B cell (primary cell): ENCODE measurements at regions not wholly inside any gene's neighbourhood (a gene's known extent, or its start where the extent isn't known, plus 50 kb on each side); places are given as distances from the start of the nearest gene placed in this dataset.

Experiments
- ATAC-seq: fragments of 200-7000 bp; cut with Tn5 transposase; one replicate; pipeline ENCODE4 v1.10.0; 2021; ENCODE audit warnings: low read depth, mild to moderate bottlenecking, moderate number of reproducible peaks, moderate library complexity
- CTCF ChIA-PET: fragments of 350-600 bp; sonication (Branson Sonifier 250); formaldehyde crosslinking; loops from one replicate; lab custom pipeline; 2021; ENCODE audit warnings: antibody characterized with exemption, inconsistent platforms; lab: Charles Lee
- POLR2A ChIA-PET: fragments of 350-600 bp; sonication (Branson Sonifier 250); formaldehyde crosslinking; loops from one replicate; lab custom pipeline; 2021; ENCODE audit warnings: antibody characterized with exemption; lab: Charles Lee
- DNase-seq: peaks from one replicate; pipeline ENCODE4 v3.0.0; 2013
- H2AFZ ChIP-seq: 2 replicates; pipeline ENCODE4 v1.6.1; 2012; ENCODE audit warnings: mild to moderate bottlenecking, low read depth, low read length; ENCODE audit not compliant: insufficient read depth, poor library complexity, severe bottlenecking
- H3K27ac ChIP-seq, 2 donors: 1 replicate in 1 of 2; 2 replicates in 1 of 2; pipeline ENCODE4 v1.5.1; 2012 to 2013; ENCODE audit warnings: low read length in 2 of 2, mild to moderate bottlenecking in 2 of 2, moderate library complexity in 1 of 2
- H3K27me3 ChIP-seq, 4 experiments: fragments of 200-600 bp in 1 of 4; sonication (generic) in 1 of 4; replicated peaks in 1 of 4; 1 replicate in 2 of 4; 2 replicates in 2 of 4; pipeline versions ENCODE4 v1.6.1 to v1.7.0; 2013 to 2016; ENCODE audit warnings: low read length in 3 of 4, mild to moderate bottlenecking in 2 of 4, mixed read lengths in 1 of 4, moderate library complexity in 1 of 4; ENCODE audit not compliant: insufficient read depth in 4 of 4, control insufficient read depth in 3 of 4; ENCODE audit errors: control extremely low read depth in 1 of 4
- H3K36me3 ChIP-seq, 2 experiments: replicated peaks in 1 of 2; 1 replicate in 1 of 2; 2 replicates in 1 of 2; pipeline versions ENCODE4 v1.6.1 to v1.7.1; 2013; ENCODE audit warnings: low read length in 1 of 2; ENCODE audit not compliant: insufficient read depth in 2 of 2, control insufficient read depth in 1 of 2; ENCODE audit errors: control extremely low read depth in 1 of 2, extremely low read depth in 1 of 2
- H3K4me1 ChIP-seq, 2 donors: fragments of 200-600 bp in 1 of 2; sonication (generic) in 1 of 2; 1 replicate in 1 of 2; 2 replicates in 1 of 2; pipeline versions ENCODE4 v1.5.1 to v1.6.1; 2013 to 2017; ENCODE audit warnings: low read length in 2 of 2; ENCODE audit not compliant: control insufficient read depth in 2 of 2, insufficient read depth in 2 of 2
- H3K4me2 ChIP-seq: replicated peaks from 2 replicates; pipeline ENCODE3; 2012; ENCODE audit warnings: mild to moderate bottlenecking, low read depth, low read length; ENCODE audit not compliant: poor library complexity, severe bottlenecking
- H3K4me3 ChIP-seq, 5 experiments: fragments of 200-600 bp in 1 of 5; sonication (generic) in 1 of 5; 1 replicate in 3 of 5; 2 replicates in 2 of 5; pipeline versions ENCODE4 v1.5.1 to v1.7.0; 2011 to 2016; ENCODE audit warnings: low read length in 4 of 5, mild to moderate bottlenecking in 4 of 5, low read depth in 2 of 5, control low read depth in 1 of 5, moderate library complexity in 1 of 5; ENCODE audit not compliant: insufficient read depth in 1 of 5; ENCODE audit errors: control extremely low read depth in 1 of 5, extremely low read depth in 1 of 5
- H3K79me2 ChIP-seq: fragments of 200-600 bp; sonication (generic); one replicate; pipeline ENCODE4 v1.6.0; 2016; ENCODE audit warnings: low read length; ENCODE audit not compliant: control insufficient read depth, insufficient read depth
- H3K9ac ChIP-seq: fragments of 200-600 bp; sonication (generic); 2 replicates; pipeline ENCODE4 v1.6.1; 2017; ENCODE audit warnings: mild to moderate bottlenecking, low read length, moderate library complexity
- H3K9me3 ChIP-seq, 3 donors: one replicate each; pipeline versions ENCODE4 v1.6.1 to v1.7.1; 2013; ENCODE audit warnings: low read length in 2 of 3; ENCODE audit not compliant: control insufficient read depth in 2 of 3, insufficient read depth in 1 of 3; ENCODE audit errors: control extremely low read depth in 1 of 3
- H4K20me1 ChIP-seq: 2 replicates; pipeline ENCODE4 v1.6.0; 2012; ENCODE audit warnings: mild to moderate bottlenecking, low read length; ENCODE audit not compliant: insufficient read depth, control insufficient read depth, poor library complexity, severe bottlenecking
- H3K27ac Mint-ChIP-seq: one replicate; pipeline ENCODE4 v1.8.0; 2021; ENCODE audit warnings: mixed read lengths
- H3K27me3 Mint-ChIP-seq: one replicate; pipeline ENCODE4 v1.8.0; 2021; ENCODE audit warnings: mixed read lengths
- H3K4me1 Mint-ChIP-seq: one replicate; pipeline ENCODE4 v1.8.0; 2021; ENCODE audit warnings: mixed read lengths
- H3K4me3 Mint-ChIP-seq: one replicate; pipeline ENCODE4 v1.8.0; 2021; ENCODE audit warnings: mixed read lengths
- H3K9me3 Mint-ChIP-seq: one replicate; pipeline ENCODE4 v1.8.0; 2022; ENCODE audit warnings: mixed read lengths; ENCODE audit not compliant: insufficient read depth
- EZH2 ChIP-seq: IDR thresholded peaks from 2 replicates; pipeline ENCODE4 v1.6.1; 2012; ENCODE audit warnings: borderline replicate concordance, low read depth, mild to moderate bottlenecking, moderate library complexity, low read length; ENCODE audit not compliant: insufficient read depth, poor library complexity, severe bottlenecking
- WGBS: methylation state at CpG from one replicate; pipeline ENCODE4 v1.1.5; 2013; ENCODE audit warnings: missing lambda C conversion rate; ENCODE audit not compliant: insufficient coverage; 5-methylcytosine and 5-hydroxymethylcytosine counted together
- intact Hi-C: fragments of 100-400 bp; cut with micrococcal nuclease; formaldehyde crosslinking; loops from one replicate; pipeline ENCODE4 v1.10.0; 2022
- TF ChIP-seq, protein P1 (sequence below): fragments of 200-600 bp; IDR thresholded peaks from one replicate; pipeline ENCODE4 v1.8.0; 2022; ENCODE audit warnings: antibody characterized with exemption, mild to moderate bottlenecking

- no peak overlapping the region for H3K27ac Mint-ChIP-seq
- ChIA-PET CTCF (no interaction called here), POLR2A (no interaction called here)
- 95% methylated on average over 14 of the region's 14 CpGs for WGBS
- H3K27me3 ChIP-seq, result peaks cover 0 to 5% (median 0%) of the 10 kb centered on the region in 4 experiments
- no peaks in the 10 kb centered on the region for H3K36me3 ChIP-seq
- no peaks in the 10 kb centered on the region for H3K4me1 ChIP-seq
- no peak overlapping the region for H3K4me3 Mint-ChIP-seq
- H3K4me3 ChIP-seq, result no peak overlapping the region
- TF ChIP-seq EZH2, result no peak
- TF ChIP-seq, protein P1, sequence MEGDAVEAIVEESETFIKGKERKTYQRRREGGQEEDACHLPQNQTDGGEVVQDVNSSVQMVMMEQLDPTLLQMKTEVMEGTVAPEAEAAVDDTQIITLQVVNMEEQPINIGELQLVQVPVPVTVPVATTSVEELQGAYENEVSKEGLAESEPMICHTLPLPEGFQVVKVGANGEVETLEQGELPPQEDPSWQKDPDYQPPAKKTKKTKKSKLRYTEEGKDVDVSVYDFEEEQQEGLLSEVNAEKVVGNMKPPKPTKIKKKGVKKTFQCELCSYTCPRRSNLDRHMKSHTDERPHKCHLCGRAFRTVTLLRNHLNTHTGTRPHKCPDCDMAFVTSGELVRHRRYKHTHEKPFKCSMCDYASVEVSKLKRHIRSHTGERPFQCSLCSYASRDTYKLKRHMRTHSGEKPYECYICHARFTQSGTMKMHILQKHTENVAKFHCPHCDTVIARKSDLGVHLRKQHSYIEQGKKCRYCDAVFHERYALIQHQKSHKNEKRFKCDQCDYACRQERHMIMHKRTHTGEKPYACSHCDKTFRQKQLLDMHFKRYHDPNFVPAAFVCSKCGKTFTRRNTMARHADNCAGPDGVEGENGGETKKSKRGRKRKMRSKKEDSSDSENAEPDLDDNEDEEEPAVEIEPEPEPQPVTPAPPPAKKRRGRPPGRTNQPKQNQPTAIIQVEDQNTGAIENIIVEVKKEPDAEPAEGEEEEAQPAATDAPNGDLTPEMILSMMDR, result no peak
- H3K27me3 Mint-ChIP-seq, result peaks cover 27% of the 10 kb centered on the region
- H3K9me3 ChIP-seq, result peaks cover 0 to 5% (median 0%) of the 10 kb centered on the region in 3 donors
- H3K9me3 Mint-ChIP-seq, result no peaks in the 10 kb centered on the region
- no peaks in the 10 kb centered on the region for H3K79me2 ChIP-seq
- no peak overlapping the region for H3K9ac ChIP-seq
- no peaks in the 10 kb centered on the region for H4K20me1 ChIP-seq
- H3K27ac ChIP-seq, result no peak overlapping the region
- H2AFZ ChIP-seq, result no peak overlapping the region
- H3K4me1 Mint-ChIP-seq, result no peaks in the 10 kb centered on the region
- no peak for ATAC-seq
- DNase-seq, result no peak
- intact Hi-C loops, result no loop called here
- no peak overlapping the region for H3K4me2 ChIP-seq
Measured at GRCh38 chr2:236666646-236667204, 97.1 kb downstream of the ACKR3 start.

- Histone ChIP-seq H4K20me1 (no peaks in the 10 kb centered on the region), H2AFZ (no peak overlapping the region), H3K4me3 (no peak overlapping the region), H3K4me1 (no peaks in the 10 kb centered on the region), H3K9ac (no peak overlapping the region), H3K4me2 (no peak overlapping the region), H3K9me3 (peaks cover 0 to 5% (median 0%) of the 10 kb centered on the region in 3 donors), H3K36me3 (no peaks in the 10 kb centered on the region), H3K27me3 (peaks cover 0 to 5% (median 0%) of the 10 kb centered on the region in 4 experiments), H3K27ac (no peak overlapping the region), H3K79me2 (no peaks in the 10 kb centered on the region)
- no peak overlapping the region for H3K27ac Mint-ChIP-seq
- peaks cover 21% of the 10 kb centered on the region for H3K27me3 Mint-ChIP-seq
- intact Hi-C loops, result no loop called here
- no peaks in the 10 kb centered on the region for H3K4me1 Mint-ChIP-seq
- ATAC-seq, result no peak
- DNase-seq, result no peak
- ChIA-PET CTCF (no interaction called here), POLR2A (no interaction called here)
- H3K9me3 Mint-ChIP-seq, result no peaks in the 10 kb centered on the region
- 95% methylated on average over 3 of the region's 4 CpGs for WGBS
- TF ChIP-seq, protein P1, result no peak
- TF ChIP-seq EZH2, result no peak
- no peak overlapping the region for H3K4me3 Mint-ChIP-seq
Measured at GRCh38 chr2:236667526-236667925, 97.9 kb downstream of the ACKR3 start.
